ENCODE measurements at regions not wholly inside any gene's neighbourhood (a gene's known extent, or its start where the extent isn't known, plus 50 kb on each side); places are given as distances from the start of the nearest gene placed in this dataset.

DNA sequence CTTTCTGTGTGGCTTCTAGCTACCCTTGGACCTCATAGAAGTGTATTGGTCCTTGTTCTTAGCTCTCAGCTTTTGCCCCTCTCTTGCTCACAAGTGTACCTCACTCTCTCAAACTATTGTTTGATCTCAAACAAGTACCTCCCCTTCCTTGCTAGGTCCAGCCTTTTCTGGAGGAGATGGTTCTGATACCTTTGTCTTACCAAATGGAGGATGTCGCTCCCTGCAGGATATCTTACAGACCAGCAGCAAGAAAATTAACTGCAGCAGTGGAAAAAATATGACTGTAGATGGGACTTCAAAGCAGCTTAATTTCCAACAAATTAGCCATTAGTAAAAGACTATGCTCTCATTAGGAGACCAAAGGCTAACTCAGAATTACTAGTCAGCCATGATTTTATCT is 388.1 kb upstream of the ROBO2 start (continued):
- TF ChIP-seq, protein P1, sequence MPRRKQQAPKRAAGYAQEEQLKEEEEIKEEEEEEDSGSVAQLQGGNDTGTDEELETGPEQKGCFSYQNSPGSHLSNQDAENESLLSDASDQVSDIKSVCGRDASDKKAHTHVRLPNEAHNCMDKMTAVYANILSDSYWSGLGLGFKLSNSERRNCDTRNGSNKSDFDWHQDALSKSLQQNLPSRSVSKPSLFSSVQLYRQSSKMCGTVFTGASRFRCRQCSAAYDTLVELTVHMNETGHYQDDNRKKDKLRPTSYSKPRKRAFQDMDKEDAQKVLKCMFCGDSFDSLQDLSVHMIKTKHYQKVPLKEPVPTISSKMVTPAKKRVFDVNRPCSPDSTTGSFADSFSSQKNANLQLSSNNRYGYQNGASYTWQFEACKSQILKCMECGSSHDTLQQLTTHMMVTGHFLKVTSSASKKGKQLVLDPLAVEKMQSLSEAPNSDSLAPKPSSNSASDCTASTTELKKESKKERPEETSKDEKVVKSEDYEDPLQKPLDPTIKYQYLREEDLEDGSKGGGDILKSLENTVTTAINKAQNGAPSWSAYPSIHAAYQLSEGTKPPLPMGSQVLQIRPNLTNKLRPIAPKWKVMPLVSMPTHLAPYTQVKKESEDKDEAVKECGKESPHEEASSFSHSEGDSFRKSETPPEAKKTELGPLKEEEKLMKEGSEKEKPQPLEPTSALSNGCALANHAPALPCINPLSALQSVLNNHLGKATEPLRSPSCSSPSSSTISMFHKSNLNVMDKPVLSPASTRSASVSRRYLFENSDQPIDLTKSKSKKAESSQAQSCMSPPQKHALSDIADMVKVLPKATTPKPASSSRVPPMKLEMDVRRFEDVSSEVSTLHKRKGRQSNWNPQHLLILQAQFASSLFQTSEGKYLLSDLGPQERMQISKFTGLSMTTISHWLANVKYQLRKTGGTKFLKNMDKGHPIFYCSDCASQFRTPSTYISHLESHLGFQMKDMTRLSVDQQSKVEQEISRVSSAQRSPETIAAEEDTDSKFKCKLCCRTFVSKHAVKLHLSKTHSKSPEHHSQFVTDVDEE (CRISPR knock-in tag; IDR thresholded peaks at IDR 0.05) = no peak
- TF ChIP-seq ARNTL (CRISPR knock-in tag; IDR thresholded peaks at IDR 0.05; ENCODE audit: borderline replicate concordance, low read depth) = no peak

DNA sequence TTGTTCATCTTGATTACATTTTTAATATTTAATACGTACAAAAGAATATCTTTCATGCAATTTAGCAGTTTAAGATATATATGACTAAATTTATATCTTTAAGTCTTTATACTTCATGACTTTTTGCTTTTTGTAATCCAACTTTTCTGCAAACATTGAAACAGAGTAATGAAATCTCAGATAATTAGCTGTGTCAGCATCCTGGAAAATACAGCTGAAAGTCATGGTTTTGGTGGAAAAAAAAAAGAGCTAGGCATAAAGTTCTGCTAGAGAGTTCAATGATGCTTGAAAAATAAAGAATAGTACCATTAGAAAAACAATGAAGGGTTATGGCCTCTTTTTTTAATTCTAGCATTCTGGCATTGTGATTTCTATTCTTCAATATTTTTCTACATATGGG is 387.4 kb upstream of the ROBO2 start:
- TF ChIP-seq ESRRG (CRISPR knock-in tag; IDR thresholded peaks at IDR 0.05) = no peak
- TF ChIP-seq ZC3H10 (CRISPR knock-in tag; IDR thresholded peaks at IDR 0.05) = no peak
- ATAC-seq = no peak

DNA sequence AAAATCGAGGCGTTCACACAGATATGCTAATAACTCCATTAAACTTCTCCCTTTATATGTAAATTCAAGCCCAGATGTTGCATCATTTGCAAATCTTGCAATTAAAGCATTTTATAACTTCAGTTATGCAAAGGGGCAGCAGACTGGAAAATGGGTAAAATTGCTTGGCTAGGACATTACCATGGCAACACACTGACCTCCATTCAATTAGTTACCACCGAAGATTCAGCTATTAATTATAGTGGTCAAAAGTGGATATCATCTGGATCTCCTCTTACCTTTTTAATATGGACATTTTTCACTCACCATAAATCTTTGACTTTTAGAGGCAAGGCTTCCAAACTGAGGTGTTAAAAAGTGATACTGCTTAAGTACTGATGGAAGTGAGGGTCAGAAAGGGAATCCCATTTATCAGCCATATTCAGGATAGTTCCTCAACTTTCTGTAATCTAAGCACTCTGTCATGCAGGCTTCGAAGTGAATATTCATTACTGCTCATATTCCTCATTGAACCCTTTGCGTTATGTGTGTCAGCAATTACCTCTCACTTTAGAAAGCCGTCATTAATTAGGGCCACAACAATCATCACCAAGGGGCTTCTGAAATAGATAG is 386.2 kb upstream of the ROBO2 start:
- ATAC-seq = no peak
- TF ChIP-seq, protein P2, sequence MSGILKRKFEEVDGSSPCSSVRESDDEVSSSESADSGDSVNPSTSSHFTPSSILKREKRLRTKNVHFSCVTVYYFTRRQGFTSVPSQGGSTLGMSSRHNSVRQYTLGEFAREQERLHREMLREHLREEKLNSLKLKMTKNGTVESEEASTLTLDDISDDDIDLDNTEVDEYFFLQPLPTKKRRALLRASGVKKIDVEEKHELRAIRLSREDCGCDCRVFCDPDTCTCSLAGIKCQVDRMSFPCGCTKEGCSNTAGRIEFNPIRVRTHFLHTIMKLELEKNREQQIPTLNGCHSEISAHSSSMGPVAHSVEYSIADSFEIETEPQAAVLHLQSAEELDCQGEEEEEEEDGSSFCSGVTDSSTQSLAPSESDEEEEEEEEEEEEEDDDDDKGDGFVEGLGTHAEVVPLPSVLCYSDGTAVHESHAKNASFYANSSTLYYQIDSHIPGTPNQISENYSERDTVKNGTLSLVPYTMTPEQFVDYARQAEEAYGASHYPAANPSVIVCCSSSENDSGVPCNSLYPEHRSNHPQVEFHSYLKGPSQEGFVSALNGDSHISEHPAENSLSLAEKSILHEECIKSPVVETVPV (CRISPR knock-in tag; IDR thresholded peaks at IDR 0.05) = no peak
- TF ChIP-seq ZNF70 (CRISPR knock-in tag; IDR thresholded peaks at IDR 0.05) (no peak), PPARA (CRISPR knock-in tag; IDR thresholded peaks at IDR 0.05; ENCODE audit: borderline replicate concordance) (no peak), RARB (CRISPR knock-in tag; IDR thresholded peaks at IDR 0.05) (no peak), ZNF8 (CRISPR knock-in tag; IDR thresholded peaks at IDR 0.05) (no peak), SNAI2 (CRISPR knock-in tag; IDR thresholded peaks at IDR 0.05) (no peak), BACH2 (CRISPR knock-in tag; IDR thresholded peaks at IDR 0.05; ENCODE audit: borderline replicate concordance) (no peak), GLIS3 (CRISPR knock-in tag; IDR thresholded peaks at IDR 0.05) (no peak), TOX (CRISPR knock-in tag; IDR thresholded peaks at IDR 0.05; ENCODE audit: borderline replicate concordance) (no peak), ISL1 (CRISPR knock-in tag; IDR thresholded peaks at IDR 0.05) (no peak), ARNTL (CRISPR knock-in tag; IDR thresholded peaks at IDR 0.05; ENCODE audit: borderline replicate concordance, low read depth) (no peak), OSR1 (CRISPR knock-in tag; IDR thresholded peaks at IDR 0.05) (no peak), ZFP3 (CRISPR knock-in tag; IDR thresholded peaks at IDR 0.05) (no peak), CSDC2 (CRISPR knock-in tag; IDR thresholded peaks at IDR 0.05) (no peak), ESRRG (CRISPR knock-in tag; IDR thresholded peaks at IDR 0.05) (no peak), TCF4 (CRISPR knock-in tag; IDR thresholded peaks at IDR 0.05; ENCODE audit: borderline replicate concordance) (no peak), ZC3H10 (CRISPR knock-in tag; IDR thresholded peaks at IDR 0.05) (no peak)
- TF ChIP-seq, protein P3, sequence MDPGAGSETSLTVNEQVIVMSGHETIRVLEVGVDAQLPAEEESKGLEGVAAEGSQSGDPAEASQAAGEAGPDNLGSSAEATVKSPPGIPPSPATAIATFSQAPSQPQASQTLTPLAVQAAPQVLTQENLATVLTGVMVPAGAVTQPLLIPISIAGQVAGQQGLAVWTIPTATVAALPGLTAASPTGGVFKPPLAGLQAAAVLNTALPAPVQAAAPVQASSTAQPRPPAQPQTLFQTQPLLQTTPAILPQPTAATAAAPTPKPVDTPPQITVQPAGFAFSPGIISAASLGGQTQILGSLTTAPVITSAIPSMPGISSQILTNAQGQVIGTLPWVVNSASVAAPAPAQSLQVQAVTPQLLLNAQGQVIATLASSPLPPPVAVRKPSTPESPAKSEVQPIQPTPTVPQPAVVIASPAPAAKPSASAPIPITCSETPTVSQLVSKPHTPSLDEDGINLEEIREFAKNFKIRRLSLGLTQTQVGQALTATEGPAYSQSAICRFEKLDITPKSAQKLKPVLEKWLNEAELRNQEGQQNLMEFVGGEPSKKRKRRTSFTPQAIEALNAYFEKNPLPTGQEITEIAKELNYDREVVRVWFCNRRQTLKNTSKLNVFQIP (CRISPR knock-in tag; IDR thresholded peaks at IDR 0.05; ENCODE audit: borderline replicate concordance, low read depth) = no peak
- TF ChIP-seq, protein P1 (CRISPR knock-in tag; IDR thresholded peaks at IDR 0.05) = no peak
- TF ChIP-seq, protein P4, sequence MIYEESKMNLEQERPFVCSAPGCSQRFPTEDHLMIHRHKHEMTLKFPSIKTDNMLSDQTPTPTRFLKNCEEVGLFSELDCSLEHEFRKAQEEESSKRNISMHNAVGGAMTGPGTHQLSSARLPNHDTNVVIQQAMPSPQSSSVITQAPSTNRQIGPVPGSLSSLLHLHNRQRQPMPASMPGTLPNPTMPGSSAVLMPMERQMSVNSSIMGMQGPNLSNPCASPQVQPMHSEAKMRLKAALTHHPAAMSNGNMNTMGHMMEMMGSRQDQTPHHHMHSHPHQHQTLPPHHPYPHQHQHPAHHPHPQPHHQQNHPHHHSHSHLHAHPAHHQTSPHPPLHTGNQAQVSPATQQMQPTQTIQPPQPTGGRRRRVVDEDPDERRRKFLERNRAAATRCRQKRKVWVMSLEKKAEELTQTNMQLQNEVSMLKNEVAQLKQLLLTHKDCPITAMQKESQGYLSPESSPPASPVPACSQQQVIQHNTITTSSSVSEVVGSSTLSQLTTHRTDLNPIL (CRISPR knock-in tag; IDR thresholded peaks at IDR 0.05; ENCODE audit: low read depth) = no peak

All from SK-N-SH treated with all-trans-retinoic acid at 6 μM for 48 hours (cell line).